Transverse colon (tissue), 4 donors: ENCODE measurements at regions not wholly inside any gene's neighbourhood (a gene's known extent, or its start where the extent isn't known, plus 50 kb on each side); places are given as distances from the start of the nearest gene placed in this dataset.

Experiments
- DNase-seq: peaks from one replicate; pipeline ENCODE4 v3.0.0-alpha.2; 2019
- H3K27ac ChIP-seq, 4 donors: fragments of 200-600 bp; sonication (generic); 2 replicates each; pipeline ENCODE4 v1.5.1; 2016 to 2018; ENCODE audit warnings: inconsistent platforms in 4 of 4
- H3K27me3 ChIP-seq: fragments of 200-600 bp; sonication (generic); 2 replicates; pipeline ENCODE4 v1.5.1; 2017; ENCODE audit warnings: inconsistent platforms
- H3K36me3 ChIP-seq, 4 donors: fragments of 200-600 bp; sonication (generic); 2 replicates each; pipeline ENCODE4 v1.5.1; 2017 to 2019; ENCODE audit warnings: inconsistent platforms in 4 of 4
- H3K4me1 ChIP-seq, 4 donors: fragments of 200-600 bp; sonication (generic); 2 replicates each; pipeline ENCODE4 v1.5.1; 2017 to 2020; ENCODE audit warnings: inconsistent platforms in 4 of 4
- H3K4me3 ChIP-seq, 4 donors: fragments of 200-600 bp; sonication (generic); 1 replicate in 1 of 4; 2 replicates in 3 of 4; pipeline versions ENCODE4 v1.5.1 to v1.6.1; 2017 to 2019; ENCODE audit warnings: inconsistent platforms in 4 of 4
- H3K9me3 ChIP-seq, 2 donors: fragments of 200-600 bp; sonication (generic); 2 replicates each; pipeline ENCODE4 v1.5.1; 2017 to 2019; ENCODE audit warnings: inconsistent platforms in 2 of 2
- CTCF ChIP-seq, 5 experiments: fragments of 200-600 bp in 3 of 5; fragments of 450-650 bp in 2 of 5; sonication (generic) in 3 of 5; IDR thresholded peaks; 1 replicate in 2 of 5; 2 replicates in 3 of 5; pipeline ENCODE4 v1.5.1; 2016 to 2017; ENCODE audit warnings: antibody characterized with exemption in 5 of 5, inconsistent platforms in 3 of 5, mild to moderate bottlenecking in 2 of 5, moderate library complexity in 1 of 5
- EP300 ChIP-seq: sonication (generic); formaldehyde crosslinking; IDR thresholded peaks from one replicate; pipeline ENCODE4 v1.6.1; 2017; ENCODE audit warnings: antibody characterized with exemption, low read depth
- POLR2A ChIP-seq: fragments of 450-650 bp; IDR thresholded peaks from one replicate; pipeline ENCODE4 v1.6.1; 2016; ENCODE audit warnings: antibody characterized with exemption, mild to moderate bottlenecking, moderate library complexity
- POLR2AphosphoS5 ChIP-seq, 3 donors: sonication (generic); formaldehyde crosslinking; IDR thresholded peaks; one replicate each; pipeline ENCODE4 v1.6.1; 2016; ENCODE audit warnings: antibody characterized with exemption in 3 of 3
- WGBS, 2 donors: methylation state at CpG; one replicate each; pipeline ENCODE4 v1.1.5; 2018; ENCODE audit warnings: low coverage in 1 of 2; 5-methylcytosine and 5-hydroxymethylcytosine counted together
- in situ Hi-C, 4 donors: fragments of 200-750 bp; cut with MboI; loops; one replicate each; pipeline versions ENCODE4 v1.15.0 to v1.15.1; 2017; ENCODE audit warnings: low sequenced_read_pairs in 3 of 4, low pct_ligation_motif_present in 1 of 4, low pct_unique_long_range_greater_than_20kb in 1 of 4
- intact Hi-C: fragments of 100-400 bp; cut with DNase I; formaldehyde crosslinking; loops from one replicate; pipeline ENCODE4 v1.15.1; 2023; ENCODE audit warnings: low total_unique reads

- H3K36me3 ChIP-seq = no peaks in the 10 kb centered on the region
- no peaks in the 10 kb centered on the region for H3K9me3 ChIP-seq
- intact Hi-C loops = no loop called here
- 89 to 96% methylated on average over 1 of the region's 1 CpG for whole genome bisulfite sequencing, 2 donors
- in situ Hi-C loops = no loop called here
- no peak for TF ChIP-seq CTCF (IDR thresholded peaks at IDR 0.05)
- TF ChIP-seq EP300 = no peak
- TF ChIP-seq POLR2A = no peak
- TF ChIP-seq POLR2AphosphoS5 (IDR thresholded peaks at IDR 0.05) = no peak
- H3K27ac ChIP-seq = no peak overlapping the region
- no peaks in the 10 kb centered on the region for H3K4me1 ChIP-seq
- H3K4me3 ChIP-seq = no peak overlapping the region
- no peak for DNase-seq
- H3K27me3 ChIP-seq = no peaks in the 10 kb centered on the region
Measured at GRCh38 chr5:123966781-123967180, 454.8 kb downstream of the CSNK1G3 start.

GRCh38 chr5:123965626-123966025 is 453.6 kb downstream of the CSNK1G3 start:
- 91% methylated on average over 3 of the region's 3 CpGs for WGBS, 2 donors
- Histone ChIP-seq H3K9me3 (no peaks in the 10 kb centered on the region), H3K4me3 (no peak overlapping the region), H3K27me3 (no peaks in the 10 kb centered on the region), H3K36me3 (no peaks in the 10 kb centered on the region), H3K4me1 (no peaks in the 10 kb centered on the region), H3K27ac (no peak overlapping the region)
- intact Hi-C loops = no loop called here
- no peak for TF ChIP-seq CTCF (IDR thresholded peaks at IDR 0.05)
- TF ChIP-seq POLR2A = no peak
- no peak for TF ChIP-seq POLR2AphosphoS5 (IDR thresholded peaks at IDR 0.05)
- TF ChIP-seq EP300 = no peak
- no peak for DNase-seq
- in situ Hi-C loops = no loop called here

GRCh38 chr5:123964884-123965283 is 452.9 kb downstream of the CSNK1G3 start:
- Histone ChIP-seq H3K4me1 (no peaks in the 10 kb centered on the region), H3K36me3 (no peaks in the 10 kb centered on the region), H3K27me3 (no peaks in the 10 kb centered on the region), H3K9me3 (no peaks in the 10 kb centered on the region), H3K4me3 (no peak overlapping the region), H3K27ac (no peak overlapping the region)
- in situ Hi-C loops (no loop called here), intact Hi-C loops (no loop called here)
- 85 to 91% methylated on average over 1 of the region's 1 CpG for WGBS, 2 donors
- no peak for DNase-seq
- TF ChIP-seq POLR2A (no peak), POLR2AphosphoS5 (IDR thresholded peaks at IDR 0.05) (no peak), CTCF (IDR thresholded peaks at IDR 0.05) (no peak), EP300 (no peak)

- Histone ChIP-seq H3K27me3 (no peaks in the 10 kb centered on the region), H3K36me3 (no peaks in the 10 kb centered on the region), H3K4me1 (no peaks in the 10 kb centered on the region), H3K4me3 (no peak overlapping the region), H3K27ac (no peak overlapping the region), H3K9me3 (no peaks in the 10 kb centered on the region)
- 85% methylated on average over 5 of the region's 5 CpGs for WGBS, 2 donors
- in situ Hi-C loops = no loop called here
- TF ChIP-seq EP300 (no peak), POLR2AphosphoS5 (IDR thresholded peaks at IDR 0.05) (no peak), CTCF (IDR thresholded peaks at IDR 0.05) (no peak), POLR2A (no peak)
- intact Hi-C loops = no loop called here
- DNase-seq = no peak
Measured at GRCh38 chr5:123960526-123960925, 448.5 kb downstream of the CSNK1G3 start.
